ENCODE measurements at regions not wholly inside any gene's neighbourhood (a gene's known extent, or its start where the extent isn't known, plus 50 kb on each side); places are given as distances from the start of the nearest gene placed in this dataset.

GRCh38 chr2:195337597-195337996 lies 319.4 kb upstream of the SLC39A10 start:
- TF ChIP-seq CTCF (tag by site-specific recombination; IDR thresholded peaks at IDR 0.05) (no peak), ZBTB1 (tag by site-specific recombination; IDR thresholded peaks at IDR 0.05) (no peak), KLF10 (tag by site-specific recombination; IDR thresholded peaks at IDR 0.05) (no peak), MZF1 (tag by site-specific recombination; IDR thresholded peaks at IDR 0.05; ENCODE audit: borderline replicate concordance) (no peak), GLI4 (tag by site-specific recombination; IDR thresholded peaks at IDR 0.05) (no peak), ZSCAN4 (tag by site-specific recombination; IDR thresholded peaks at IDR 0.05) (no peak), ZEB2 (tag by site-specific recombination; IDR thresholded peaks at IDR 0.05) (no peak), ZSCAN5A (tag by site-specific recombination; IDR thresholded peaks at IDR 0.05) (no peak)
